H1 (cell line): ENCODE measurements at regions not wholly inside any gene's neighbourhood (a gene's known extent, or its start where the extent isn't known, plus 50 kb on each side); places are given as distances from the start of the nearest gene placed in this dataset.

ENCODE experiments used
- CEBPB ChIP-seq: IDR thresholded peaks from 2 replicates; pipeline ENCODE4 v1.6.1; 2012; ENCODE audit warnings: low read depth, low read length
- CTCF ChIP-seq, 3 experiments: IDR thresholded peaks; 1 replicate in 2 of 3; 2 replicates in 1 of 3; pipeline versions ENCODE4 v1.5.1 to v1.6.1; 2011; ENCODE audit warnings: low read length in 3 of 3, mild to moderate bottlenecking in 3 of 3, inconsistent platforms in 2 of 3, low read depth in 1 of 3, moderate library complexity in 1 of 3; ENCODE audit not compliant: insufficient read depth in 1 of 3; ENCODE audit errors: control extremely low read depth in 1 of 3
- EZH2 ChIP-seq: fragments of 200-600 bp; sonication (generic); IDR thresholded peaks from 2 replicates; pipeline ENCODE4 v1.7.1; 2012; ENCODE audit warnings: low read depth, mild to moderate bottlenecking, moderate library complexity, low read length, inconsistent platforms; ENCODE audit not compliant: severe bottlenecking
- GTF2F1 ChIP-seq: IDR thresholded peaks from 2 replicates; pipeline ENCODE4 v1.6.1; 2012; ENCODE audit warnings: low read depth, low read length, improper control_type of control experiment, borderline replicate concordance
- JUN ChIP-seq: IDR thresholded peaks from 2 replicates; pipeline ENCODE4 v1.6.1; 2011; ENCODE audit warnings: low read depth, mild to moderate bottlenecking, improper control_type of control experiment, low read length
- KDM1A ChIP-seq: fragments of 200-600, 300-600 bp; sonication (generic); IDR thresholded peaks from 2 replicates; pipeline ENCODE4 v1.7.1; 2016; ENCODE audit warnings: mild to moderate bottlenecking, low read length, borderline replicate concordance
- POLR2A ChIP-seq, 2 experiments: IDR thresholded peaks; 1 replicate in 1 of 2; 2 replicates in 1 of 2; pipeline ENCODE4 v1.6.1; 2011; ENCODE audit warnings: low read depth in 2 of 2, low read length in 2 of 2, mild to moderate bottlenecking in 2 of 2; ENCODE audit errors: control extremely low read depth in 1 of 2
- POLR2AphosphoS5 ChIP-seq: IDR thresholded peaks from 2 replicates; pipeline ENCODE4 v1.6.1; 2011; ENCODE audit warnings: low read depth, low read length
- TF ChIP-seq, protein P1 (sequence below): IDR thresholded peaks from 2 replicates; pipeline ENCODE4 v1.6.1; 2011; ENCODE audit warnings: low read depth, mild to moderate bottlenecking, low read length; ENCODE audit not compliant: insufficient read depth

DNA sequence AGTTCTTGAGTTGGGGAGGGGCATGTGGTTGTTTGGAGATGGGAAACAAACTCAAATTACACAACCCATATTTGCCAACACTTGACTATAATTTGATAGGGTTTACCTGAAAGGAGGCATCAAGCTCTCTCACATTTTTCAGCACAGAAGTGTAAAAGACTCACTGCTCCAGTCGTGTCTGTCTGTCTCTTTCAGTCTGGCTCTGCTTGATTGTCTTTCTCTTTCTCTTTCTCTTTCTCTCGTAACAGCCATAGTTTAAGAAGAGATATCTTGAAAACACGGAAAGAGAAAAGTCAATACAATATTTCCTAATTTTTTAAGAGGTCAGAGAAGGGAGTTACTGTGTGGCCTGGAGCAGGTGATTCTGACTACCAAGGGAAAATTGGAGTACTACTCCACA, 413.6 kb upstream of the CXorf51A start:
- TF ChIP-seq CEBPB (no peak), POLR2AphosphoS5 (no peak), POLR2A (IDR thresholded peaks at IDR 0.05; ENCODE audit: control extremely low read depth in 1 of 2, low read depth in 2 of 2, low read length in 2 of 2) (no peak), CTCF (IDR thresholded peaks at IDR 0.05; ENCODE audit: control extremely low read depth in 1 of 3, insufficient read depth in 1 of 3, low read depth in 1 of 3, low read length in 3 of 3) (no peak), EZH2 (no peak), GTF2F1 (no peak), JUN (no peak), KDM1A (no peak)
- TF ChIP-seq, protein P1, sequence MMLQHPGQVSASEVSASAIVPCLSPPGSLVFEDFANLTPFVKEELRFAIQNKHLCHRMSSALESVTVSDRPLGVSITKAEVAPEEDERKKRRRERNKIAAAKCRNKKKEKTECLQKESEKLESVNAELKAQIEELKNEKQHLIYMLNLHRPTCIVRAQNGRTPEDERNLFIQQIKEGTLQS: no peak
